ENCODE measurements at regions not wholly inside any gene's neighbourhood (a gene's known extent, or its start where the extent isn't known, plus 50 kb on each side); places are given as distances from the start of the nearest gene placed in this dataset.

- TF ChIP-seq, protein P1, sequence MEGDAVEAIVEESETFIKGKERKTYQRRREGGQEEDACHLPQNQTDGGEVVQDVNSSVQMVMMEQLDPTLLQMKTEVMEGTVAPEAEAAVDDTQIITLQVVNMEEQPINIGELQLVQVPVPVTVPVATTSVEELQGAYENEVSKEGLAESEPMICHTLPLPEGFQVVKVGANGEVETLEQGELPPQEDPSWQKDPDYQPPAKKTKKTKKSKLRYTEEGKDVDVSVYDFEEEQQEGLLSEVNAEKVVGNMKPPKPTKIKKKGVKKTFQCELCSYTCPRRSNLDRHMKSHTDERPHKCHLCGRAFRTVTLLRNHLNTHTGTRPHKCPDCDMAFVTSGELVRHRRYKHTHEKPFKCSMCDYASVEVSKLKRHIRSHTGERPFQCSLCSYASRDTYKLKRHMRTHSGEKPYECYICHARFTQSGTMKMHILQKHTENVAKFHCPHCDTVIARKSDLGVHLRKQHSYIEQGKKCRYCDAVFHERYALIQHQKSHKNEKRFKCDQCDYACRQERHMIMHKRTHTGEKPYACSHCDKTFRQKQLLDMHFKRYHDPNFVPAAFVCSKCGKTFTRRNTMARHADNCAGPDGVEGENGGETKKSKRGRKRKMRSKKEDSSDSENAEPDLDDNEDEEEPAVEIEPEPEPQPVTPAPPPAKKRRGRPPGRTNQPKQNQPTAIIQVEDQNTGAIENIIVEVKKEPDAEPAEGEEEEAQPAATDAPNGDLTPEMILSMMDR (IDR thresholded peaks at IDR 0.05): no peak
- no peak for TF ChIP-seq POLR2AphosphoS5 (IDR thresholded peaks at IDR 0.05)
- TF ChIP-seq POLR2A (IDR thresholded peaks at IDR 0.05): no peak
Observed at GRCh38 chr3:59178698-59179097, 128.9 kb upstream of the CFAP20DC start.
